ENCODE measurements at regions not wholly inside any gene's neighbourhood (a gene's known extent, or its start where the extent isn't known, plus 50 kb on each side); places are given as distances from the start of the nearest gene placed in this dataset.

DNA sequence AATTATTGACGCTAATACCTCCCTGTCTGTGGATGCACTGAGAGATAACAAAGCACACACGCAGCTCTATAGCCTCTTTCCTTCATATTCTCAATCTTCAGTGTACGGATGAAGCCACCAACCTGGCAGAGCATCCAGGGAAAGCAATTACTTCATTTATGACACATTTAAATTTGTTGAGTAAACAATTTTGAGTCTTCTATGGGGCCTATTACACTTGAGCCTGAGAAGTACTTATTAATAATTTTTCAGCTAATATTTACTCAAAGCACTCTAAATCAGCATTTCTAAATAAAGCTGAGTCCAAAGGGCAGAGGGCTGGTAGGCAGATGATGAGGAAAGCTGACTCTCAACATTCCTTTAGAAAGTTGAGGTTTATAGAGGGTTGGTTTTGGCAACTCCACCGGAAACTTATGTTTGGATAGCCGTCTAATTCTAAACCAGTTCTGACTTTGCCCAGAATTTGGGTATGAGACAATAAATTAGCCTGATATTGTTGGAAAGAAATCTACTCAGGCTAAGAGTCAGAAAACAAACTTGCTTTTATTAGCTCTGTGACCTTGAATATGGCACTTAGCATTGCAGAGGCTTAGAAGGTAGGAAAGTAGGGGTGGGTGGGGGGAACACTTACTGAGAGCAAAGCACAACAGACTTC is 643.5 kb downstream of the CDH11 start:
- no peak overlapping the region for H3K4me3 ChIP-seq (ENCODE audit: low read depth, low read length)
- TF ChIP-seq, protein P1, sequence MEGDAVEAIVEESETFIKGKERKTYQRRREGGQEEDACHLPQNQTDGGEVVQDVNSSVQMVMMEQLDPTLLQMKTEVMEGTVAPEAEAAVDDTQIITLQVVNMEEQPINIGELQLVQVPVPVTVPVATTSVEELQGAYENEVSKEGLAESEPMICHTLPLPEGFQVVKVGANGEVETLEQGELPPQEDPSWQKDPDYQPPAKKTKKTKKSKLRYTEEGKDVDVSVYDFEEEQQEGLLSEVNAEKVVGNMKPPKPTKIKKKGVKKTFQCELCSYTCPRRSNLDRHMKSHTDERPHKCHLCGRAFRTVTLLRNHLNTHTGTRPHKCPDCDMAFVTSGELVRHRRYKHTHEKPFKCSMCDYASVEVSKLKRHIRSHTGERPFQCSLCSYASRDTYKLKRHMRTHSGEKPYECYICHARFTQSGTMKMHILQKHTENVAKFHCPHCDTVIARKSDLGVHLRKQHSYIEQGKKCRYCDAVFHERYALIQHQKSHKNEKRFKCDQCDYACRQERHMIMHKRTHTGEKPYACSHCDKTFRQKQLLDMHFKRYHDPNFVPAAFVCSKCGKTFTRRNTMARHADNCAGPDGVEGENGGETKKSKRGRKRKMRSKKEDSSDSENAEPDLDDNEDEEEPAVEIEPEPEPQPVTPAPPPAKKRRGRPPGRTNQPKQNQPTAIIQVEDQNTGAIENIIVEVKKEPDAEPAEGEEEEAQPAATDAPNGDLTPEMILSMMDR (IDR thresholded peaks at IDR 0.05; ENCODE audit: insufficient read depth, low read depth, low read length): no peak
- DNase-seq (ENCODE audit: low read depth): peak; percentile 61

DNA sequence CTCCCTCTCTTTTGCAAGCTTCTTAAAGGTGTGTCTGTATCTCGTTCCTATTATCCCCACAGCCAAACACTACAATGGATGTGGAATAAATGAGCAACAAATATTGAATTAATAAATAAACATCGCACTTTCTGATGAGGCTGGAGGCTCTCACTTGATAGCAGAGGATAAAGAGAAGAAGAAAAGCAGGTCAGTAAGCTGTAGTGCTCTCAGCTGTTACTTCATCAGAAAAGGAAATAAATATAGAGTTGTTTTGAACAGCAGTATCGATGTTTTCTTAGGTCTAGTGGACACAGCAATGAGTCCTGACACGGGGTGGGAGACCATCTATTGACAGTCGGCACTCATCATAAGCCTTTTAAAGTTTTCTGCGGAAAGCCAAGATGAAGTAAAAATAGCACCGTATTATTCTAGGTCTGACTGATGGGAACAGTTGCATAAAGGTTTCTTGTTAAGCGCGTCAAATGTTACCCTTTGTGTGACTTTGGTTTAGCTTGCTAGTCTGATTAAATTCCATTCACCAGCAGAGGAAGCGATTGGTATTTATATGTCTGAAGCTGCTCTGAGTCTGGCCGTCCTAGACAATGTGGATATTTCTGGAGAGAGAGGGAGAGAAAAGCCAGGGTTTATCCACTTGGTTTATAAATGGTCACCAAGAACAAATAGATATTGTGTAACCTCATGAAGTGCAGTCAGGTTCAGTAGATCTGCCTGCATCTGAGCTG is 646.1 kb downstream of the CDH11 start:
- TF ChIP-seq, protein P1 (IDR thresholded peaks at IDR 0.05; ENCODE audit: insufficient read depth, low read depth, low read length): no peak
- peak; percentile 29 for DNase-seq (ENCODE audit: low read depth)
- no peak overlapping the region for H3K4me3 ChIP-seq (ENCODE audit: low read depth, low read length)

DNA sequence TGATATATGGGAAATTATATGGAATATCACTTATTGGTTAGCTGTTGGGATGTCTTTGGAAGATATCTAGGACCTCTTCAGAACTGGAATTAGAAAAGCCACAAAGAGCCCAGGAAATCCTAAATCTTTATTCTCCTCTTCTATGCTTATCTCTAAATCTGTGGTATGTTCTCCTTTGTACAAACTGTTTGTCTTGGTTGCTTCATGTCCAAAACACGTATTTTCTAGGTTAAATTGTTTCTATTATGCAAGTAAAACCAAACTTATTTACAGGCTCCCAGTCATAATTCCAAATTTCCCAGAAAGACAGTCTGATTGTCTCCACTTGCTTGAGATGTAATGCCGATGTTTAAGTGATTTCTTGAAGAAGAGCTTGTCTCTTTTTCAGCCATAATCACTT is 650.9 kb downstream of the CDH11 start:
- no peak overlapping the region for H3K4me3 ChIP-seq (ENCODE audit: low read depth, low read length)
- TF ChIP-seq, protein P1 (IDR thresholded peaks at IDR 0.05; ENCODE audit: insufficient read depth, low read depth, low read length): no peak
- DNase-seq (ENCODE audit: low read depth): peak; percentile 22

DNA sequence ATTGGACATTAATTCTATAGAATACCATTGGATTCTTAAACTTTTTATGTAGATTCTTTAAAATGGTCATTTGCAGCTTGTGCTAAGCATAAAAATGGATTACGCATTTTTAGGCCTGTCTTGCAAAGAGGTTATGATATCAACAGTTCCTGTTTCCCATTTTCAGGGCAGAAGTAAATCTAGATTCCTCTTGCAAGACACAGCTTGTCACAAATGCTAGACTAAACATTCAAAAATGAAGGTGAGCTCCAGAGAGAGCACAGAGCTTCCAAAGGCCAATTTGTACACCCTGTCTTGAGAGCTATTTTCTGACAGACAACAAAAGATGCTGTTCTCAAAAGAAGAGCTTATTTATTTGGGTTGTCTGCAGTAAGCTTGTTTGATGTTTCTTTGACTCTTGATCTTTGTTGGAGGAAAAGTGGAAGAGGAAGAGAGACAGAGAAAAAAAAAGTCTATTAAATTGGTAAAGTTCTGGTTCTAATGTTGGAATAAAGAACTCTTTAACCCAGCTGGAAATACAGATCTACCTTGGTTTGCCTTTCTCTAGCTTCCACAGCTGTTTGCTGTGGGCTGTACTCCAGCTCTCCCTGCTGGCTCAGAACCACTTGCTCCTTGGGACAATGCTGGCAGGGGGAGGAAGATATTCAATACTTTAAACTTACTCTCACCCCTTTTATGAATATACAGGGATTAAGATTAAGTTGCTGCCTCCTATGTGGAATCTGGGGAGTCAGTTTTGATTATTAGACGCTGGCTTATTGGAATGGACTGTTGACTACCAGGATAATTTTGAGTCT is 651.8 kb downstream of the CDH11 start:
- H3K4me3 ChIP-seq (ENCODE audit: low read depth, low read length): no peak overlapping the region
- DNase-seq (ENCODE audit: low read depth): peak; percentile 11
- TF ChIP-seq, protein P1 (IDR thresholded peaks at IDR 0.05; ENCODE audit: insufficient read depth, low read depth, low read length): peak; percentile 6

DNA sequence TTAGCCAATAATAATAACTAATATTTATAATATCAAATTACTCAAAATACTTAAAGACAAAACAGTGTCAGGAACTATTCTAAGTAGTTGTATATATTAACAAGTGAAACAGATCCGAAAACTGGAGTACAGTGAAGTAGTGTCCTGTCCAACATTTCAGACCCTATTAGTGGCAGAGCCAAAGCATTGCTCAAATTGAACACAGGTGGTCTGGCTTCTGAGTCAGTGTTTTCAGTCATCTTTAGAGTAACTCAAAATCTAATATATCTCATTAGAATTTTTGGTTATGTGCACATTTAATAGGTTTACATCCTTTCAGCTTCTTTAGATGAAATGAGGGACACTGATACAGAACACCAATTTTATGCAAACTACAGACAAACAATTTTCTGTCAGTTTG is 652.5 kb downstream of the CDH11 start:
- no peak for DNase-seq (ENCODE audit: low read depth)
- TF ChIP-seq, protein P1 (IDR thresholded peaks at IDR 0.05; ENCODE audit: insufficient read depth, low read depth, low read length): no peak
- H3K4me3 ChIP-seq (ENCODE audit: low read depth, low read length): no peak overlapping the region

DNA sequence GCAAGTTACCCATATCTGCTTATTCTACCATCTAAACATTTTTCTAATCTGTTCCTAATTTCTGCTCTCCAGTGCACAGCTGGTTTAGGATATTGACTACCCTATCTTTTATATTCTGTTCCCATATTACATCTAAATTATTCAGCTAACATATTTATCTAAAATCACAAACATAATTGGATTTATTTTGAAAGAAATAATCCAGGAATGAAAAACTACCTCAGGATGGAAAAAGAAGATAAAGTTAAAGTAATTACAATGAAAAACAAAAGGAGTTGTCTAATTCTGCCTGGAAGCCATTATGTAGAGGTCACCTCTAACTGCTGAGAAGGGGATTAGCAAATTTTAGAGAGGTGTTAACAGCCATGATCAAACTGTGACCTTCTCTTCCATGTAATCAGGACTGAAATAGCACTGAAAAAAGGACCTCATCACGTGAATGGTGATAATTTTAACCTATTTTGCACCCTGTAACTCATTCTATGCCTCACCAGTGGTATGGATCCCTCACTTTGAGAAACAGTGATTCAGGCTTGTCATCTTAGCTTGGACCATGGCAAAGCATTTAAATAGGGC is 653.3 kb downstream of the CDH11 start:
- TF ChIP-seq, protein P1 (IDR thresholded peaks at IDR 0.05; ENCODE audit: insufficient read depth, low read depth, low read length): no peak
- no peak for DNase-seq (ENCODE audit: low read depth)
- H3K4me3 ChIP-seq (ENCODE audit: low read depth, low read length): no peak overlapping the region

Measured in fibroblast of villous mesenchyme (primary cell).